Gastroesophageal sphincter (tissue), 3 donors: ENCODE measurements at regions not wholly inside any gene's neighbourhood (a gene's known extent, or its start where the extent isn't known, plus 50 kb on each side); places are given as distances from the start of the nearest gene placed in this dataset.

ENCODE experiments used
- POLR2A ChIP-seq, 2 donors: fragments of 450-650 bp; IDR thresholded peaks; one replicate each; pipeline ENCODE4 v1.6.1; 2017; ENCODE audit warnings: antibody characterized with exemption in 2 of 2, mild to moderate bottlenecking in 2 of 2, moderate library complexity in 1 of 2
- TF ChIP-seq, protein P1 (sequence below), 4 experiments: fragments of 200-600 bp in 2 of 4; fragments of 450-650 bp in 2 of 4; sonication (generic) in 1 of 4; IDR thresholded peaks; one replicate each; pipeline ENCODE4 v1.5.1; 2017 to 2019; ENCODE audit warnings: antibody characterized with exemption in 4 of 4, mild to moderate bottlenecking in 2 of 4, moderate library complexity in 2 of 4

DNA sequence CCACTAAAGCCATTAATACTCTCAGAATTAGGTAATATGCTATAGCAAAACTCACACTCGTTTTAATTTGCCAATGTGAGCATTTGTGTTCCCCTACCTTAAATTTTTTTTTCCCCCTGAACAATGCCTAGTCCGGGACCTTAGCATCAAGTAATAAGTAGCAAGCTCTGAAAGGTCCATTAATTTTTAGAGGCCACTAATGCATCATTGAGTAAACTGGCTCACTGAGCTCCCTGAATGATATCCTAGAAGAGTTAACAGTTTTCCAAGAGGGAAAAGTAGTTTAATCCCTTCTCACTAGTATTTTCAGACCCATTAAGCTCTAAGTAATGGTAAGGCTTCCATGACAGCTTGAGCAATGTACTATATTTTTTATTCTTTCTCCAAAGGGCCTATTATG lies 242.2 kb downstream of the MAT2B start:
- TF ChIP-seq, protein P1, sequence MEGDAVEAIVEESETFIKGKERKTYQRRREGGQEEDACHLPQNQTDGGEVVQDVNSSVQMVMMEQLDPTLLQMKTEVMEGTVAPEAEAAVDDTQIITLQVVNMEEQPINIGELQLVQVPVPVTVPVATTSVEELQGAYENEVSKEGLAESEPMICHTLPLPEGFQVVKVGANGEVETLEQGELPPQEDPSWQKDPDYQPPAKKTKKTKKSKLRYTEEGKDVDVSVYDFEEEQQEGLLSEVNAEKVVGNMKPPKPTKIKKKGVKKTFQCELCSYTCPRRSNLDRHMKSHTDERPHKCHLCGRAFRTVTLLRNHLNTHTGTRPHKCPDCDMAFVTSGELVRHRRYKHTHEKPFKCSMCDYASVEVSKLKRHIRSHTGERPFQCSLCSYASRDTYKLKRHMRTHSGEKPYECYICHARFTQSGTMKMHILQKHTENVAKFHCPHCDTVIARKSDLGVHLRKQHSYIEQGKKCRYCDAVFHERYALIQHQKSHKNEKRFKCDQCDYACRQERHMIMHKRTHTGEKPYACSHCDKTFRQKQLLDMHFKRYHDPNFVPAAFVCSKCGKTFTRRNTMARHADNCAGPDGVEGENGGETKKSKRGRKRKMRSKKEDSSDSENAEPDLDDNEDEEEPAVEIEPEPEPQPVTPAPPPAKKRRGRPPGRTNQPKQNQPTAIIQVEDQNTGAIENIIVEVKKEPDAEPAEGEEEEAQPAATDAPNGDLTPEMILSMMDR (IDR thresholded peaks at IDR 0.05) = no peak
- TF ChIP-seq POLR2A (IDR thresholded peaks at IDR 0.05) = no peak
